Panc1 (cell line): ENCODE measurements at regions not wholly inside any gene's neighbourhood (a gene's known extent, or its start where the extent isn't known, plus 50 kb on each side); places are given as distances from the start of the nearest gene placed in this dataset.

ENCODE experiments used
- ATAC-seq: fragments of 200-7000 bp; cut with Tn5 transposase; 2 replicates; pipeline ENCODE4 v1.9.1; 2020; ENCODE audit warnings: mild to moderate bottlenecking, moderate library complexity
- BruUV-seq: library from RNA; stranded (reverse); fragments of 400-500 nt; replicated peaks from 2 replicates; lab custom pipeline; 2021; lab: Mats Ljungman, UMichigan
- CTCF ChIA-PET: fragments of 300-600 bp; sonication (Branson Sonifier 250); formaldehyde crosslinking; loops from one replicate; lab custom pipeline; 2022; ENCODE audit warnings: antibody characterized with exemption; lab: Charles Lee
- POLR2A ChIA-PET: fragments of 300-600 bp; sonication (Branson Sonifier 250); formaldehyde crosslinking; loops from one replicate; lab custom pipeline; 2022; ENCODE audit warnings: antibody characterized with exemption; lab: Charles Lee
- DNase-seq: peaks from one replicate; pipeline ENCODE4 v3.0.0-alpha.2; 2010; ENCODE audit warnings: low read depth, low spot score
- H3K27ac ChIP-seq: 2 replicates; pipeline ENCODE4 v1.5.1; 2011; ENCODE audit warnings: mild to moderate bottlenecking, low read length, inconsistent platforms
- H3K27me3 ChIP-seq: fragments of 200-500 bp; sonication (Bioruptor generic); 2 replicates; pipeline ENCODE4 v1.6.0; 2014; ENCODE audit warnings: low read length, inconsistent platforms; ENCODE audit not compliant: control insufficient read depth, insufficient read depth
- H3K36me3 ChIP-seq: fragments of 200-500 bp; sonication (Bioruptor generic); 2 replicates; pipeline ENCODE4 v1.5.1; 2014; ENCODE audit warnings: inconsistent platforms, mild to moderate bottlenecking, low read length, moderate library complexity; ENCODE audit not compliant: control insufficient read depth, insufficient read depth
- H3K4me1 ChIP-seq: 2 replicates; pipeline ENCODE4 v1.5.1; 2011; ENCODE audit warnings: inconsistent platforms, mild to moderate bottlenecking, low read length, moderate library complexity; ENCODE audit not compliant: control insufficient read depth, insufficient read depth
- H3K4me3 ChIP-seq, 2 experiments: 2 replicates each; pipeline ENCODE4 v1.5.1; 2011 to 2012; ENCODE audit warnings: low read depth in 2 of 2, low read length in 2 of 2, mild to moderate bottlenecking in 2 of 2, inconsistent platforms in 1 of 2, moderate library complexity in 1 of 2
- H3K9me3 ChIP-seq: fragments of 200-500 bp; sonication (Bioruptor generic); 2 replicates; pipeline ENCODE4 v1.5.1; 2014; ENCODE audit warnings: low read depth, mild to moderate bottlenecking, inconsistent platforms, low read length, moderate library complexity; ENCODE audit not compliant: control insufficient read depth, insufficient read depth
- CTCF ChIP-seq: fragments of 450-650 bp; IDR thresholded peaks from 2 replicates; pipeline ENCODE4 v1.5.1; 2017; ENCODE audit warnings: mild to moderate bottlenecking
- POLR2AphosphoS5 ChIP-seq: IDR thresholded peaks from 2 replicates; pipeline ENCODE4 v1.6.1; 2012; ENCODE audit warnings: mild to moderate bottlenecking, low read depth, low read length, moderate library complexity
- REST ChIP-seq, 2 experiments: IDR thresholded peaks; 2 replicates each; pipeline ENCODE4 v1.6.1; 2011 to 2012; ENCODE audit warnings: low read depth in 2 of 2, control low read depth in 1 of 2, low read length in 1 of 2, mild to moderate bottlenecking in 1 of 2, moderate library complexity in 1 of 2; ENCODE audit not compliant: insufficient read depth in 1 of 2
- SIN3A ChIP-seq: IDR thresholded peaks from 2 replicates; pipeline ENCODE4 v1.6.1; 2012; ENCODE audit warnings: low read depth, mild to moderate bottlenecking, low read length, moderate library complexity, borderline replicate concordance; ENCODE audit not compliant: insufficient read depth
- TCF7L2 ChIP-seq: IDR thresholded peaks from 2 replicates; pipeline ENCODE4 v1.6.1; 2011; ENCODE audit warnings: mild to moderate bottlenecking, low read depth, low read length, inconsistent platforms
- in situ Hi-C: cut with HindIII; loops from 2 replicates; pipeline ENCODE4 v1.10.0; 2016; ENCODE audit warnings: low sequenced_read_pairs, low pct_unique_long_range_greater_than_20kb
- intact Hi-C: fragments of 100-400 bp; cut with micrococcal nuclease; formaldehyde crosslinking; loops from one replicate; pipeline ENCODE4 v1.10.0; 2022; ENCODE audit not compliant: unreplicated experiment

GRCh38 chr1:168966636-168967035 is 139.9 kb upstream of the ATP1B1 start:
- Histone ChIP-seq H3K27me3 (no peaks in the 10 kb centered on the region), H3K4me3 (no peak overlapping the region), H3K27ac (no peak overlapping the region), H3K36me3 (no peaks in the 10 kb centered on the region), H3K9me3 (no peaks in the 10 kb centered on the region), H3K4me1 (no peaks in the 10 kb centered on the region)
- intact Hi-C loops (no loop called here), in situ Hi-C loops (no loop called here)
- no peak for DNase-seq
- ChIA-PET CTCF (no interaction called here), POLR2A (interaction anchor here (0.6 kb wide), 1 partner anchor 19 kb away, joined by 5 read pairs; no protein-coding TSS in a partner anchor)
- BruUV-seq, result no TSS peak
- no peak for TF ChIP-seq POLR2AphosphoS5
- TF ChIP-seq CTCF, result no peak
- no peak for TF ChIP-seq REST (IDR thresholded peaks at IDR 0.05; ENCODE audit: insufficient read depth in 1 of 2, low read depth in 2 of 2, low read length in 1 of 2)
- TF ChIP-seq SIN3A, result no peak
- no peak for ATAC-seq

GRCh38 chr1:168970926-168971659 is 135.4 kb upstream of the ATP1B1 start:
- DNase-seq (no peak), ATAC-seq (no peak)
- ChIA-PET CTCF (no interaction called here), POLR2A (no interaction called here)
- H3K27me3 ChIP-seq, result no peaks in the 10 kb centered on the region
- H3K4me3 ChIP-seq, result no peak overlapping the region
- no peaks in the 10 kb centered on the region for H3K36me3 ChIP-seq
- in situ Hi-C loops, result no loop called here
- H3K4me1 ChIP-seq, result no peaks in the 10 kb centered on the region
- intact Hi-C loops, result no loop called here
- H3K9me3 ChIP-seq, result no peaks in the 10 kb centered on the region
- no TSS peak for BruUV-seq
- no peak overlapping the region for H3K27ac ChIP-seq
- no peak for TF ChIP-seq CTCF
- no peak for TF ChIP-seq SIN3A
- no peak for TF ChIP-seq REST (IDR thresholded peaks at IDR 0.05; ENCODE audit: insufficient read depth in 1 of 2, low read depth in 2 of 2, low read length in 1 of 2)
- TF ChIP-seq POLR2AphosphoS5, result no peak
- TF ChIP-seq TCF7L2, result no peak
